H4 (cell line): ENCODE measurements at regions not wholly inside any gene's neighbourhood (a gene's known extent, or its start where the extent isn't known, plus 50 kb on each side); places are given as distances from the start of the nearest gene placed in this dataset.
A peak's percentile ranks its signal among the peaks of the same experiment; 100 is the strongest.
"Not testable (repeated sequence)": the region's sequence is repeated elsewhere in the genome, so short reads cannot be mapped to it uniquely, and the experiment has no call there.

Experiments used
- DNase-seq: peaks from one replicate; pipeline ENCODE4 v3.0.0-alpha.2; 2015; ENCODE audit warnings: low spot score

GRCh38 chr6:97347111-97347510, 64.1 kb upstream of the MMS22L start:
- DNase-seq, result no peak

GRCh38 chr6:97361286-97361685, 78.3 kb upstream of the MMS22L start:
- DNase-seq, result no peak

GRCh38 chr6:97364327-97364726, 81.3 kb upstream of the MMS22L start:
- DNase-seq, result no peak

- not testable (repeated sequence) for DNase-seq
These were observed 99.1 kb upstream of the MMS22L start for GRCh38 chr6:97382071-97382470.

- no peak for DNase-seq
These were observed 109.7 kb upstream of the MMS22L start for GRCh38 chr6:97392735-97393134.

- peak; percentile 38 for DNase-seq
These were observed 111.2 kb upstream of the MMS22L start for GRCh38 chr6:97394160-97394748.

GRCh38 chr6:97396880-97397279, 113.9 kb upstream of the MMS22L start:
- DNase-seq, result no peak

- DNase-seq, result no peak
These were observed 116.2 kb upstream of the MMS22L start for GRCh38 chr6:97399208-97399607.

GRCh38 chr6:97401533-97401932, 118.5 kb upstream of the MMS22L start:
- DNase-seq, result no peak

- no peak for DNase-seq
These were observed 122.9 kb upstream of the MMS22L start for GRCh38 chr6:97405818-97406409.

- DNase-seq, result no peak
These were observed 123.6 kb upstream of the MMS22L start for GRCh38 chr6:97406633-97407032.

GRCh38 chr6:97411610-97412009, 128.6 kb upstream of the MMS22L start:
- no peak for DNase-seq

GRCh38 chr6:97412511-97412910, 129.5 kb upstream of the MMS22L start:
- DNase-seq, result no peak

GRCh38 chr6:97422171-97422570, 139.2 kb upstream of the MMS22L start:
- no peak for DNase-seq

- DNase-seq, result no peak
These were observed 140.2 kb upstream of the MMS22L start for GRCh38 chr6:97423190-97423589.

GRCh38 chr6:97427648-97428047, 144.6 kb upstream of the MMS22L start:
- DNase-seq, result no peak

GRCh38 chr6:97437087-97437486, 154.1 kb upstream of the MMS22L start:
- DNase-seq, result peak; percentile 24

- DNase-seq, result no peak
These were observed 155.1 kb upstream of the MMS22L start for GRCh38 chr6:97438011-97438671.

- DNase-seq, result peak; percentile 47
These were observed 157.7 kb upstream of the MMS22L start for GRCh38 chr6:97440590-97441176.

GRCh38 chr6:97443408-97444080, 160.5 kb upstream of the MMS22L start:
- no peak for DNase-seq

GRCh38 chr6:97445407-97445806, 162.4 kb upstream of the MMS22L start:
- no peak for DNase-seq

GRCh38 chr6:97449444-97449966, 166.5 kb upstream of the MMS22L start:
- no peak for DNase-seq
